ENCODE measurements at regions not wholly inside any gene's neighbourhood (a gene's known extent, or its start where the extent isn't known, plus 50 kb on each side); places are given as distances from the start of the nearest gene placed in this dataset.

DNA sequence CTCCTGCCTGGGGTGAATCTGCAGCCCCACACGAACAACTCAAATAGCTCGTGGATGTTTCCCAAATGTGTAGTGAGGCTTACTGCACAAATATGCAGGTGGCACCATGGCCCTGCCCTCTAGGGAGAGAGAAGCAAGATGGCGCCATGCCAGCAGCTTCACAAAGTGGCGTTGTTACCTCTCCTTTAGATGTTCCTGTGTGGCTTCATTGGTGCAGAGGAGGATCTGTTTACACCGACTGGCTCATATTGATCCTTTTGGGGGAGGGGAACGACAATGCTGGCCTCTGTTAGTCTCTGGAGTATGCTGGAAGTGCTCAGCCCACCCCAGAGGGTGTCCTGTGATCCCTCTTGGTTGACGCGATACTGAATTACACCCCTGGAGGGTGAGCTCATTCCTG lies 99.5 kb upstream of the GATA6 start:
- 47% methylated on average over 5 of the region's 8 CpGs for WGBS (ENCODE audit: insufficient coverage, low coverage, low lambda C conversion rate, missing lambda C conversion rate)
- TF ChIP-seq, protein P1, sequence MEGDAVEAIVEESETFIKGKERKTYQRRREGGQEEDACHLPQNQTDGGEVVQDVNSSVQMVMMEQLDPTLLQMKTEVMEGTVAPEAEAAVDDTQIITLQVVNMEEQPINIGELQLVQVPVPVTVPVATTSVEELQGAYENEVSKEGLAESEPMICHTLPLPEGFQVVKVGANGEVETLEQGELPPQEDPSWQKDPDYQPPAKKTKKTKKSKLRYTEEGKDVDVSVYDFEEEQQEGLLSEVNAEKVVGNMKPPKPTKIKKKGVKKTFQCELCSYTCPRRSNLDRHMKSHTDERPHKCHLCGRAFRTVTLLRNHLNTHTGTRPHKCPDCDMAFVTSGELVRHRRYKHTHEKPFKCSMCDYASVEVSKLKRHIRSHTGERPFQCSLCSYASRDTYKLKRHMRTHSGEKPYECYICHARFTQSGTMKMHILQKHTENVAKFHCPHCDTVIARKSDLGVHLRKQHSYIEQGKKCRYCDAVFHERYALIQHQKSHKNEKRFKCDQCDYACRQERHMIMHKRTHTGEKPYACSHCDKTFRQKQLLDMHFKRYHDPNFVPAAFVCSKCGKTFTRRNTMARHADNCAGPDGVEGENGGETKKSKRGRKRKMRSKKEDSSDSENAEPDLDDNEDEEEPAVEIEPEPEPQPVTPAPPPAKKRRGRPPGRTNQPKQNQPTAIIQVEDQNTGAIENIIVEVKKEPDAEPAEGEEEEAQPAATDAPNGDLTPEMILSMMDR (IDR thresholded peaks at IDR 0.05): no peak
- TF ChIP-seq POLR2A (IDR thresholded peaks at IDR 0.05): no peak
- no peak overlapping the region for H3K4me3 ChIP-seq
- H3K9me3 ChIP-seq: no peaks in the 10 kb centered on the region
- H3K4me1 ChIP-seq: no peaks in the 10 kb centered on the region
- H3K27ac ChIP-seq: no peak overlapping the region
- intact Hi-C loops (cut with DNase I): no loop called here
- no peaks in the 10 kb centered on the region for H3K27me3 ChIP-seq
- peak in 3 of 4 donors; percentile 25 to 48 (median 33) for ATAC-seq
- no peaks in the 10 kb centered on the region for H3K36me3 ChIP-seq
- DNase-seq: peak in 1 of 3 donors; percentile 34

DNA sequence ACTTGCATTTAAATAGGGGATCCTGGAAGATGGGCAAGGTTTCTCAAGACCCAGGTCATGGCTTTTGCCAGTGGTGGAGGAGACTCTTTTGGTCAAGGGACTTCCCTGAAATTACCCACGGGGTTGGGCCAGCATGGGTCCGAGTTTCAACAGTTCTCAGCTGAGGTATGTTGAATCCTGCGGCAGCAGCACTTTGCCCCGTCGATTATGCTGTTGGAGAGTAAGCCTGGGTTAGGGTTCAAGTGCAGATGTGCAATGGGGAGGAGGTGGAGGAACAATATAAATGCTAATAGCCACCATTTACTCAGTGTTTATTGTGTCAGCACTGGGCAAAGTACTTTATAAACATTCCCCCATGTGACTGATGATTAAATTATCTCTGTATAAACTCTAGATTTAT lies 96.0 kb upstream of the GATA6 start:
- WGBS (ENCODE audit: insufficient coverage, low coverage, low lambda C conversion rate, missing lambda C conversion rate): no CpG with 5 or more reads among the region's 5 CpGs
- no peak for TF ChIP-seq POLR2A (IDR thresholded peaks at IDR 0.05)
- TF ChIP-seq, protein P1 (IDR thresholded peaks at IDR 0.05): no peak
- Histone ChIP-seq H3K27me3 (no peaks in the 10 kb centered on the region), H3K4me1 (no peaks in the 10 kb centered on the region), H3K4me3 (no peak overlapping the region), H3K36me3 (no peaks in the 10 kb centered on the region), H3K27ac (no peak overlapping the region), H3K9me3 (no peaks in the 10 kb centered on the region)
- ATAC-seq (no peak), DNase-seq (no peak)
- intact Hi-C loops (cut with DNase I): no loop called here

DNA sequence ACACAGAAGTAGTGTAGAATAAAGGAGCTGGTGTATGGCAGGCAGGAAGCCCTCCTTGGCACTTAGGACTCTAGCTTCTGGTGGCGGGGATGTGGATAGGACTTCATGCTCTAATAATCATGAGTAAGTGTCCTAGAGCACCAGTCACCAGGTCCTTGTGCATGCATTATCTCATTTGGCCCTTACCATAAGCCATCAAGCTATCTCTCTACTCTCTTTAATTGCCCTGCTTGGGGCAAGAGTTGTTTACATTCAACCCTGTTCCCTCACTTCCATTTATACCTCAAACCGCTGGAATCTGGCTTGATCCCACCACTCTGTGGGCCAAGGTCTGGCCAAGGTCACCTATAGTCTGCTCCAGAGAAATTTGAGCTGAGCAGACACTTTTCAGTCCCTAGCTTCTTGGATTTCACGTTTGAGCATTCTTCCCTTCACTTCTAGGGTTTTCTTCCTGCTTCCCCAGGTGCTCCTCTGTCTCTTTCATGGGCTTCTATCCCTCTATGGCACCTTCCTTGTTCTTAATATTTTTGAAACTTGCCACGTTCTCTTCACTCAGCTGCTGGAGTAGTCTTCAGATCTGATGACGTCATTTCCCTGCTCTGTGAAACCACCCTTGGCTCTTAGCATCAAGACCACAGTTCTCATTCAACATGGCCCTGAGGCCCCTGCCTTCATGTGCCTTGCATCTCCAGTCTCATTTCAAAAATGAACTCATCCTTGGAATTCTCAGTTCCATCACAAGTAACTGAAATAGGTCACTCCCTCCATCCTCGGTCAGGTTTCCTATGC lies 94.9 kb upstream of the GATA6 start:
- no peak overlapping the region for H3K27ac ChIP-seq
- H3K9me3 ChIP-seq: no peaks in the 10 kb centered on the region
- 60% methylated on average over 5 of the region's 6 CpGs for WGBS (ENCODE audit: insufficient coverage, low coverage, low lambda C conversion rate, missing lambda C conversion rate)
- ATAC-seq: no peak
- no peaks in the 10 kb centered on the region for H3K36me3 ChIP-seq
- H3K4me1 ChIP-seq: no peaks in the 10 kb centered on the region
- DNase-seq: no peak
- TF ChIP-seq POLR2A (IDR thresholded peaks at IDR 0.05): no peak
- TF ChIP-seq, protein P1 (IDR thresholded peaks at IDR 0.05): no peak
- no peak overlapping the region for H3K4me3 ChIP-seq
- no peaks in the 10 kb centered on the region for H3K27me3 ChIP-seq
- intact Hi-C loops (cut with DNase I): no loop called here

DNA sequence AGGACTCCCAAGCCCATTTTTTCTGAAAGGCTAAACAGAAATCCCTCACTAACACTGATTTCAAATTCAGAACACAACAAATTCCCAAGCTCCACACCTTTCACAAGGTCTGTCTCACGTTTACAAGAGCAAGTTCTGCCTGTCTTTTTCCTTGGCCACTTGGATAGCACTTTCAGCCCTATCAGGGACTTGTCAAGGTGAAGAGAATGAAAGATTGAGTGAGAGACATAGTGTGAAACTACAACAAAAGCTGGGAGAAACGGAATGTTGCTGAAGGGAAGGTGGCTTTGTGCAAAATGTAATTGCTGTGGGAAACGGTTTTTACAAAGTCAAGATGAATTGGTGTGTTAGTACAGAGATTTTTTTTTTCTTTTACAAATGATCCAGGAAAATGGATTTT lies 89.4 kb upstream of the GATA6 start:
- no peak overlapping the region for H3K27ac ChIP-seq
- H3K4me3 ChIP-seq: no peak overlapping the region
- TF ChIP-seq POLR2A (IDR thresholded peaks at IDR 0.05): no peak
- TF ChIP-seq, protein P1 (IDR thresholded peaks at IDR 0.05): no peak
- DNase-seq (no peak), ATAC-seq (no peak)
- no peaks in the 10 kb centered on the region for H3K36me3 ChIP-seq
- peaks cover 0 to 4% (median 0%) of the 10 kb centered on the region in 4 donors for H3K4me1 ChIP-seq
- 62% methylated on average over 3 of the region's 3 CpGs for WGBS (ENCODE audit: insufficient coverage, low coverage, low lambda C conversion rate, missing lambda C conversion rate)
- H3K27me3 ChIP-seq: no peaks in the 10 kb centered on the region
- H3K9me3 ChIP-seq: no peaks in the 10 kb centered on the region
- intact Hi-C loops (cut with DNase I): no loop called here
